Tibial nerve (tissue), 4 donors: ENCODE measurements at regions not wholly inside any gene's neighbourhood (a gene's known extent, or its start where the extent isn't known, plus 50 kb on each side); places are given as distances from the start of the nearest gene placed in this dataset.

Experiments used
- CTCF ChIP-seq, 5 experiments: fragments of 200-600 bp in 3 of 5; fragments of 450-650 bp in 2 of 5; sonication (generic) in 3 of 5; IDR thresholded peaks; one replicate each; pipeline ENCODE4 v1.5.1; 2016 to 2019; ENCODE audit warnings: antibody characterized with exemption in 5 of 5, mild to moderate bottlenecking in 3 of 5, moderate library complexity in 2 of 5
- EP300 ChIP-seq, 2 donors: sonication (generic); formaldehyde crosslinking; IDR thresholded peaks; one replicate each; pipeline ENCODE4 v1.6.1; 2017; ENCODE audit warnings: antibody characterized with exemption in 2 of 2, mild to moderate bottlenecking in 1 of 2
- POLR2A ChIP-seq, 2 donors: fragments of 450-650 bp; IDR thresholded peaks; one replicate each; pipeline ENCODE4 v1.6.1; 2017; ENCODE audit warnings: antibody characterized with exemption in 2 of 2, mild to moderate bottlenecking in 2 of 2, moderate library complexity in 2 of 2

DNA sequence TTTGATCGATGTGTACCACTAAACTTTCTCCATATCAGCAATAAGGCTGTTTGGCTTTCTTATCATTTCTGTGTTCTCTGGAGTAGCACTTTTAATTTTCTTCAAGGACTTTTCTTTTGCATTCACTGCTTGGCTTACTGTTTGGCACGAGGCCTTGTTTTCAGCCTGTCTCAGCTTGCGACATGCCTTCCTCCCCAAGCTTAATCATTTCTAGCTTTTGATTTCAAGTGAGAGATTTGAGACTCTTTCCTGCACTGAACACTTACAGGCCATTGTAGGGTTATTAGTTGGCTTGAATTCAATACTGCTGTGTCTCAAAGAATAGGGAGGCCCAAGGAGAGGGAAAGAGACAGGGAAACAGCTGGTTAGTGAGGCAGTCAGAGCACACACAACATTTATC lies 120.6 kb upstream of the KCND3 start:
- TF ChIP-seq POLR2A (IDR thresholded peaks at IDR 0.05) (no peak), CTCF (IDR thresholded peaks at IDR 0.05) (no peak), EP300 (IDR thresholded peaks at IDR 0.05) (no peak)
